Mesodermal cell (in vitro differentiated cells): ENCODE measurements at regions not wholly inside any gene's neighbourhood (a gene's known extent, or its start where the extent isn't known, plus 50 kb on each side); places are given as distances from the start of the nearest gene placed in this dataset.

Experiments
- H3K27ac ChIP-seq: 2 replicates; pipeline ENCODE4 v1.7.0; 2013; ENCODE audit warnings: mild to moderate bottlenecking, low read depth, low read length, moderate library complexity; ENCODE audit not compliant: severe bottlenecking
- H3K36me3 ChIP-seq: 2 replicates; pipeline ENCODE4 v1.7.1; 2013; ENCODE audit warnings: mild to moderate bottlenecking, low read length, moderate library complexity; ENCODE audit not compliant: control insufficient read depth, insufficient read depth
- H3K4me1 ChIP-seq: one replicate; pipeline ENCODE4 v1.7.1; 2013; ENCODE audit warnings: mild to moderate bottlenecking, low read length; ENCODE audit not compliant: insufficient read depth, control insufficient read depth, poor library complexity, severe bottlenecking
- H3K4me3 ChIP-seq: 2 replicates; pipeline ENCODE4 v1.7.0; 2013; ENCODE audit warnings: low read length, control low read depth, mild to moderate bottlenecking; ENCODE audit not compliant: insufficient read depth, poor library complexity, severe bottlenecking; ENCODE audit errors: extremely low read depth
- H3K9me3 ChIP-seq: 2 replicates; pipeline ENCODE4 v1.7.1; 2013; ENCODE audit warnings: mild to moderate bottlenecking, low read length, moderate library complexity; ENCODE audit not compliant: control insufficient read depth
- WGBS, 2 experiments: methylation state at CpG; one replicate each; pipeline ENCODE4 v1.1.5; 2013; ENCODE audit warnings: missing lambda C conversion rate in 2 of 2; ENCODE audit not compliant: insufficient coverage in 2 of 2; 5-methylcytosine and 5-hydroxymethylcytosine counted together

DNA sequence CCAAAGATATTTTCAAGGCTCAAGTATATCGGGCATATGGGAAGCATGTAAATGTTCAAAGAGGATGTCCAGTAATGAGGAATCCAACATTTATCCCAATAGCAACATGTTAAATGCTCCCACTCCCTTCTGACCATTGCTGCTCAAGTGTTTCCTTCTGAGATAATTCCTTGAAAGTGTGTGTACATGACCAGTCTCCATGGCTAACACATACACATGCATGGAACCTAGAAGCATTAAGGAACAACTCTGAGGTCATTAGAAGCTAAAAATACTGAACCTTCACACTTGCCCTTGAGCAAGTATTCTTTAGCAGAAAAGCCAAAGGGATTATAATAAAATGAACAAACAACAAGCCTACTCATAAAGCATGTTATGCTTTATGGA is 433.8 kb upstream of the TCF4 start:
- no CpG with 5 or more reads among the region's 1 CpG for WGBS, 2 experiments
- no peak overlapping the region for H3K27ac ChIP-seq
- H3K9me3 ChIP-seq: no peaks in the 10 kb centered on the region
- no peaks in the 10 kb centered on the region for H3K4me1 ChIP-seq
- no peak overlapping the region for H3K4me3 ChIP-seq
- no peaks in the 10 kb centered on the region for H3K36me3 ChIP-seq

DNA sequence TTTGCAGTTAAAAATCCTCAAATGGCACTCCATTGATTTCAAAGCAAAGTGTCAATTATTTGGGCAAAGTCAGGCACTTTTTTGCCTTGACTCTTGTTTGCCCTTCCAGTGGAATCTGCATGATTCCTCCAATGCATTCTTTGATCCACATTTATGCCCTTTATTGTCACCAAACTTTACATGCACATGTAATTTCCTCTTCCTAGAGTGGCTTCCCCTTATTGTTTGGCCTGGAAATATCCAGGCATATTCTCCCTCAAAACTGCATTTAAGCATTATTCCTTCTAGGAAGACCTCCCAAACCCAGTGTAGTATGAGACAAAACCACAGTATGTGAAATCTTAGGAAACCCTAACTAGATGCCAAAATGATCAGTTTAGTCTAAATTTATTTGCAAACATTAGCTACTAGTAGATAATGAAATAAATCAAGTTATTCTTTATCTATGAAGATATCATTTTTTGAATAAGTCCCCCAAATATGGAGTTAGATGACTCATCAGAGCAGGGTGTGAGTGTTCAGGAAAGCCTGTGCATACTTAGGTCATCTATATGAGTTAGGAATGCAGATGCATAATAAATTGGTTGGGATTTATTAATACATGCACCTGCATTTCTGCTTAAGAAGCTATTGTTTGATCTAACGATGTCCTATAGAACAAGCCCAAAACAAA is 433.3 kb upstream of the TCF4 start:
- Histone ChIP-seq H3K9me3 (no peaks in the 10 kb centered on the region), H3K36me3 (no peaks in the 10 kb centered on the region), H3K4me3 (no peak overlapping the region), H3K4me1 (no peaks in the 10 kb centered on the region), H3K27ac (no peak overlapping the region)
- no CpG with 5 or more reads among the region's 1 CpG for WGBS, 2 experiments

DNA sequence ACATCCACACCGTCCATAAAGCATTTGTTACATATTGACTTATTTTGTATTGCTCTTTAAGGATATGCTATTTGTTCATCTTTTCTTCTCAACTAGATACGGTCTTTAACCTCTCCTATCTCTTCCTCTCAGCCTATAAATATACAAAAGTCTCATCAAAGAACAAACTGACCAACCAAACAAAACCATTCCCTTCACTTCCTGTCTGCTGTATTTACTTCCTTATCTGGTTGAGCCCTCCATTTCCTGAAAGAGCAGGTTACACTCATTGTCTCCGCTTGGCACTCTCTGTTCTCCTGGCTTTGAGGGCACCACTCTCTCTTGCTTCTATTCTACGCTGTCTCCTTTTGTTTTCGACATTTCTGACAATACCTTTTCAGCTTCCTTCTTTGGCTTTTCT is 431.9 kb upstream of the TCF4 start:
- Histone ChIP-seq H3K27ac (no peak overlapping the region), H3K4me1 (no peaks in the 10 kb centered on the region), H3K4me3 (no peak overlapping the region), H3K9me3 (no peaks in the 10 kb centered on the region), H3K36me3 (no peaks in the 10 kb centered on the region)
- 82 to 90% methylated on average over 4 of the region's 5 CpGs for WGBS, 2 experiments

DNA sequence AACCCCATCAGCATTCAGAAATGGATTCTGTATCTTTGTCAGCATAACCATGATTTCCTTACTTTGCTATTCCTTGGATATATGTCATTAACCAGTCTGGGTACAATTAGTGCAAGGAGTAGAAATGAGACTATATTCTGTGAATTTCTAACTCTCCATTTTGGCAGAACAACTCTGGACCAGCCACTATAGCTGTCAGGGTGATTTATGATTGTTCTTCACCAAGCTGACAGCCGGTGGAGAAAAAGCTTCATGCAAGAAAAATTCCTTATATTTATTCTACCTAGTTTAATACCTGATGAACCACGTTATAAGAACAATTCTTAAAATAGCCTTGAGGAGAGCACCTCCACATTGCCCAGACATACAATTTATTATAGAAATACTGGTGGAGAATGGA is 431.2 kb upstream of the TCF4 start:
- no CpG with 5 or more reads among the region's 2 CpGs for WGBS, 2 experiments
- H3K9me3 ChIP-seq: no peaks in the 10 kb centered on the region
- H3K4me3 ChIP-seq: no peak overlapping the region
- no peaks in the 10 kb centered on the region for H3K36me3 ChIP-seq
- no peak overlapping the region for H3K27ac ChIP-seq
- no peaks in the 10 kb centered on the region for H3K4me1 ChIP-seq

DNA sequence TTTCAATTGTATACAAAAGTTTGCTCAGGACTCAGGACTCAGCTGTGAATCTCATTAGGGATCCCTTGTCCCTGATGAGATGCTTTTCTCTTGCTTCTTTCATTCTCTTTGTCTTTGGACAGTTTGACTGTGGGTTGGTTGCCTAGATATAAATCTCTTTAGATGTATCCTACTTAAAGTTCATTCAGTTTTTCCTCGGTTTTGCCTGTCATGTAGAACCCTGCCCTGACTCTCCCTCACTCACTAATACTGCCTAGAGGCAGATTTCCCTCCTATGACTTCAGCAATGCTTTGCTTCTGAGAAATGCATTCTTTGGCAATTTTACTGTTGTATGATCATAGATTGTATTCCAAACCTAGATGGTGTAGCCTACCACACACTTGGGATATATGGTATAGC is 421.4 kb upstream of the TCF4 start:
- Histone ChIP-seq H3K36me3 (no peaks in the 10 kb centered on the region), H3K4me3 (no peak overlapping the region), H3K27ac (no peak overlapping the region), H3K4me1 (no peaks in the 10 kb centered on the region), H3K9me3 (no peaks in the 10 kb centered on the region)
- WGBS, 2 experiments: no CpG with 5 or more reads among the region's 1 CpG

DNA sequence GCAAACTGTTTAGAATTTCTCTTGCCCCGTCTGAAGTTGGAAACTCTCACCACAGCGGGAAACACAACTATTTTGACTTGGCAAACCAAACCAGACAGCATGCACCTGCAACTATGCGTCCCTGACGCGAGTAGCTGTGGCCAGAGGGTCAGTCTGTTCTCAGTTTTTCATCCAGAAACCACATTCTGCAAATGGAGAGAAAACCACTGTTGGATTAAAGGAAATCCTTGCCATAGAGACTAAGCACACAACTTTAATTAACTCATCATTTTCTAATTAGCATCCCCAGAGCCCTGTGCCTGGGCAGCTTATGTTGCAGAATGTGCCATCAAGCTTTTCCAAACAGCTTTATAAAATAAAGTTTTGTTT is 415.7 kb upstream of the TCF4 start:
- 85 to 98% methylated on average over 3 to 5 of the region's 5 CpGs for WGBS, 2 experiments
- H3K27ac ChIP-seq: no peak overlapping the region
- H3K4me1 ChIP-seq: no peaks in the 10 kb centered on the region
- no peaks in the 10 kb centered on the region for H3K9me3 ChIP-seq
- no peaks in the 10 kb centered on the region for H3K36me3 ChIP-seq
- H3K4me3 ChIP-seq: no peak overlapping the region

DNA sequence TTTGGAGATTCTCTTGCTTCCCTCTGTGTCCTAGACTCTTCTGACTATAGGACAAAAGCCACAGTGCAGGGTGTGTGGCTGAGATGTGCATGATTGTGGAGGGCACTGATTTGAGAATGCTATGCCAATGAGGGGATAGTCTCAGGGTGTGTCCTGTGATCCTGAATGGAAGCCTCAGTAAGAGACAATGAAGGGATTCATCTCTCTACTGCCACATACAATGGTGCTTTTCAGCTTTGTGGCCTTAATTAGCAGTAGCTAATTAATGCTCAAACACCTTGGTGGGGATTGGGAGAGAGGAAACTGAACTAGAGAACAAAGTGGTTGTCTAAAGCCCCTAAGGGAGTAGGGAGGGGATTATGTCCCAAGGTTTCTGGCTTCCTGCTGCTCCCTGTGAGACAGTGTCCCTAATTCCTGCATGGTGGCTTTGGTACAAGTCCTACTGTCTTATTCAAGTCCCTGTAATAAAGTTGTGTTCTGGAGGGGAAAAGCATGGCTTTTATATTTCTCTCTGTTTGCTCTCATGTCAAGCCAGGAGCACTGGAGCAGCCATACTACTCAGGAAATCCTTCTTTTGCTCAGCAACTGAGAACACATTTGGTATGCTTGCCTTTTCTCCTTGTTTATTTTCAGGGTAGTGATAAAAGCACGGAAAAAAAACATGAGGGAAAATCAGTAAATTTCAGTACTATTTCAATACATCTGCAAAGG is 415.2 kb upstream of the TCF4 start:
- Histone ChIP-seq H3K4me1 (no peaks in the 10 kb centered on the region), H3K9me3 (no peaks in the 10 kb centered on the region), H3K4me3 (no peak overlapping the region), H3K36me3 (no peaks in the 10 kb centered on the region), H3K27ac (no peak overlapping the region)
- WGBS, 2 experiments: no CpG with 5 or more reads among the region's 1 CpG

DNA sequence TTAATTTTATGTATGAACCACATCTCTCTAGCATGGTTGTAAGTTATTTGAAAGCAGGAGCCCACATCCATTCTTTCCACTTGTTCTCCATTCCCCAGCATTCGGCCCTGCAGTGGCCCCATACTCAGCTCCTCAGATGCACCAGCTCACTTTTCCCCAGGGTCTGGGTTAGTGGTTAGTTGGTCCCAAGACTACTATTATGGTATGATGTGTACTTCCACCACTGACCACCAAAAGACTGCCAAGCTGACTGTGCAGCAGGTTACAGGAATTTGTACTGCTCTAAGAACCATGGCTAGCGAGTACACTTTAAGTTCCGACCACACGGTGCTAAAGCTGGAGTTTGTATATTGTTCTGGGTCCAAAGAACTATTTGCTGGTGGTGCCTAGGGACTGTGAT is 413.6 kb upstream of the TCF4 start:
- no peaks in the 10 kb centered on the region for H3K9me3 ChIP-seq
- WGBS, 2 experiments: 97 to 98% methylated on average over 3 to 4 of the region's 4 CpGs
- no peak overlapping the region for H3K4me3 ChIP-seq
- H3K27ac ChIP-seq: no peak overlapping the region
- peaks cover 7% of the 10 kb centered on the region for H3K4me1 ChIP-seq
- no peaks in the 10 kb centered on the region for H3K36me3 ChIP-seq

DNA sequence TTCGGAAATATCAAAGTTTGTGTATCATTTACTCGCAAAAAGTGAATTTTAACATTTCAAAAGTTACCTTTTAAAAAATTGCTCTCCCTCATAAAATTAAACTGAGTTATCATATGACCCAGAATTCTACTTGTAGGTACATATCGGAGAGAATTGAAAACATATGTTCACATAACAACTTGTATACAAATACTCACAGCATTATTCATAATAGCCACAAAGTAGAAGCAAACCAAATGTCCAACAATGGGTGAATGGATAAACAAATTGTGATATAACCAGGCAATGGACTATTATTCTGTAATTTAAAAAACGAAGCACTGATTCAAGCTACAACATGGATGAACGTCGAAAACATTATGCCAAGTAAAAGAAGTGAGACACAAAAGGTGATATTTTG is 412.0 kb upstream of the TCF4 start:
- Histone ChIP-seq H3K36me3 (no peaks in the 10 kb centered on the region), H3K27ac (no peak overlapping the region), H3K4me1 (peaks cover 7% of the 10 kb centered on the region), H3K9me3 (no peaks in the 10 kb centered on the region), H3K4me3 (no peak overlapping the region)
- WGBS, 2 experiments: 92 to 100% methylated on average over 4 to 5 of the region's 6 CpGs

DNA sequence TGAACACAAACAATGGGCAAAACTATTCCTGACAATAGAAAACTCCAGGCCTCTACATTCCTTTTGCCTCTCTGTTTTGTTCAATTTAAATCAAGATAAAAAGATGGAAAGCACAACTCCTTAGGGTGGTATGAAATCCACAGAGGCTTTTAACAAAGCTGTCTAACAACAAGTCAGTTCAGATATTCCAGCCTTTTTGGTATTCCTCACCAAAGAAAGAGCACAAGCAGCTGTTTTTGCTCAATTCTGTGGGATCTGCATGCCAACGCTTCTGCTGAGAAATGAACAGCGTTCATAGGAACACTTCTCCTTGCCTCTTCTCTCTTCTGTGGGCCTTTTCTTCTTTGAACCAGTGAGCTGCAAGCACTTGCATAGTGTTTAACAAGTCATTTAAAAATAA is 411.6 kb upstream of the TCF4 start:
- Histone ChIP-seq H3K27ac (no peak overlapping the region), H3K9me3 (no peaks in the 10 kb centered on the region), H3K4me1 (peaks cover 7% of the 10 kb centered on the region), H3K36me3 (no peaks in the 10 kb centered on the region), H3K4me3 (no peak overlapping the region)
- WGBS, 2 experiments: 77 to 78% methylated on average over 2 of the region's 2 CpGs

DNA sequence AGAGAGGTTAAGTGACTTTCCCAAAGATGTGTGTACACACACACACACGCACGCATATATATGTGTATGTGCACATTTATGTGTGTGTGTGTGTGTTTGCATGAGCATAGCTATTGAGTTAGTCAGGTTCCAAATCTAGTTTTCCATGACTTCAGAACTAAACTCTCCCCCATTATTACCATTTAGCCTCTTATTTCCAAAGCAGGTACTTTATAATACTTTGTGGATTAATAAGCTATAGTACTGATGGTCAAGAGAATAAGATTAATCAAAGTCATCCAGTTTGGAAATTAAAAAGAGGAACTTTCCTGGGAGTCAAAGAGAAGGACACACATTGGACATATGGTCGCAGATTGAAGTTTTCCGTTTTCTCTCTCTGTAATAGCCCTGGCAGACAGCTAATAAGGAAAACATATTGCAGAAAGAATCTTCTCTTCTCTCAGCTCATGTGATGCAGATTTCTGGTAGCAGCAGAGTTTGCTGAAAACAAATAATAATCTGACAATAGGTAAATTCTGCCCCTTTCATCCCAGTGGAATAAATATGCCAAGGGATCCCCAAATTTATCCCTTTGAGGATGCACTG is 410.9 kb upstream of the TCF4 start:
- Histone ChIP-seq H3K4me1 (peaks cover 7% of the 10 kb centered on the region), H3K27ac (no peak overlapping the region), H3K4me3 (no peak overlapping the region)

More for the DNA sequence above, 410.9 kb upstream of the TCF4 start:
- WGBS, 2 experiments: 83% methylated on average over 2 of the region's 4 CpGs; no CpG with 5 or more reads in 1 of the 2 experiments
- H3K9me3 ChIP-seq: no peaks in the 10 kb centered on the region
- H3K36me3 ChIP-seq: no peaks in the 10 kb centered on the region
